ENCODE measurements at regions not wholly inside any gene's neighbourhood (a gene's known extent, or its start where the extent isn't known, plus 50 kb on each side); places are given as distances from the start of the nearest gene placed in this dataset.

GRCh38 chr7:33841705-33842129, 63.6 kb upstream of the BMPER start:
- TF ChIP-seq POLR2AphosphoS5 (IDR thresholded peaks at IDR 0.05; ENCODE audit: low read depth, low read length) = no peak
- TF ChIP-seq EZH2 (conservative IDR thresholded peaks at IDR 0.05; ENCODE audit: low read depth, low read length) = no peak
- TF ChIP-seq HNRNPL (IDR thresholded peaks at IDR 0.05; ENCODE audit: low read depth, low read length) = no peak
- no peak for TF ChIP-seq ZNF75D (CRISPR knock-in tag; IDR thresholded peaks at IDR 0.05; ENCODE audit: borderline replicate concordance)
- TF ChIP-seq TOE1 (CRISPR knock-in tag; IDR thresholded peaks at IDR 0.05) = no peak
- TF ChIP-seq ZSCAN20 (CRISPR knock-in tag; IDR thresholded peaks at IDR 0.05; ENCODE audit: borderline replicate concordance) = no peak
- no peak for TF ChIP-seq POLR2A (IDR thresholded peaks at IDR 0.05; ENCODE audit: insufficient read depth in 1 of 2, low read depth in 2 of 2, low read length in 2 of 2)
- no peak for TF ChIP-seq ZFP1 (CRISPR knock-in tag; IDR thresholded peaks at IDR 0.05)
- TF ChIP-seq ZNF576 (CRISPR knock-in tag; IDR thresholded peaks at IDR 0.05) = no peak
- no peak for TF ChIP-seq ONECUT2 (CRISPR knock-in tag; IDR thresholded peaks at IDR 0.05)
- no peak for TF ChIP-seq MAX (IDR thresholded peaks at IDR 0.05)

Measured in HepG2 (cell line).